BJ (cell line): ENCODE measurements at regions not wholly inside any gene's neighbourhood (a gene's known extent, or its start where the extent isn't known, plus 50 kb on each side); places are given as distances from the start of the nearest gene placed in this dataset.

Experiments used
- CTCF ChIA-PET: fragments of 350-600 bp; formaldehyde crosslinking; extraction: SDS; loops from one replicate; lab custom pipeline; 2021; ENCODE audit warnings: antibody characterized with exemption, inconsistent platforms; lab: Yijun Ruan, JAX
- POLR2A ChIA-PET: fragments of 300-600 bp; sonication (Branson Sonifier 250); formaldehyde crosslinking; extraction: SDS; loops from one replicate; lab custom pipeline; 2021; ENCODE audit warnings: antibody characterized with exemption; lab: Charles Lee
- DNase-seq: peaks from one replicate; pipeline ENCODE4 v3.0.0-alpha.2; 2011; ENCODE audit warnings: low read depth
- H3K27me3 ChIP-seq: 2 replicates; pipeline ENCODE4 v1.6.0; 2011; ENCODE audit warnings: low read length; ENCODE audit not compliant: control insufficient read depth, insufficient read depth
- H3K36me3 ChIP-seq: 2 replicates; pipeline ENCODE4 v1.5.1; 2011; ENCODE audit warnings: low read length; ENCODE audit not compliant: control insufficient read depth, insufficient read depth
- H3K4me3 ChIP-seq: 2 replicates; pipeline ENCODE4 v1.5.1; 2011; ENCODE audit warnings: low read depth, mild to moderate bottlenecking, control low read depth, low read length
- CTCF ChIP-seq: IDR thresholded peaks from 2 replicates; pipeline ENCODE4 v1.5.1; 2011; ENCODE audit warnings: low read depth, mild to moderate bottlenecking, control low read depth, inconsistent platforms, low read length, moderate library complexity; ENCODE audit not compliant: insufficient read depth

DNA sequence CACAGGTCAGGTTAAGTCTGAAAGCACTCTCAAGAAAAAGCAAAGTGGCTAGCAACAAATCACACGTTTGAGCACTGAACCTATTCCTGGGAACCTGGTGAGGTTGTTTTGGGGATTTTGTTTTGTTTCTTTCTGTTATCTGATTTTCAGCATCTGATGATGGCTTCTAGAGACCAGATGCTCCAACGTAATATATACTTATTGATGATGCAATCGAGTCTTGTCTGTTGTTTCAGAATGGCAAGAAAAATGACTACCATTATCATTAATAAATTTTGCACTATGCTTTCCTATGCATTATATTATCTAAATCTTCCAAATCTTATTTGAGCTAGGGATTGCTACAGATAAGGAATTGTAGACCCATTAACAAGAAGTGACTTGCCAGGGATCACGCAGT, 312.3 kb upstream of the FAT3 start:
- no peaks in the 10 kb centered on the region for H3K27me3 ChIP-seq
- no peaks in the 10 kb centered on the region for H3K36me3 ChIP-seq
- POLR2A ChIA-PET: no interaction called here
- H3K4me3 ChIP-seq: no peak overlapping the region
- CTCF ChIA-PET: interaction anchor here (0.6 to 1.1 kb wide), 3 partner anchors 10 to 13 kb away, joined by 3 read pairs; no protein-coding TSS in a partner anchor
- TF ChIP-seq CTCF: no peak
- no peak for DNase-seq

DNA sequence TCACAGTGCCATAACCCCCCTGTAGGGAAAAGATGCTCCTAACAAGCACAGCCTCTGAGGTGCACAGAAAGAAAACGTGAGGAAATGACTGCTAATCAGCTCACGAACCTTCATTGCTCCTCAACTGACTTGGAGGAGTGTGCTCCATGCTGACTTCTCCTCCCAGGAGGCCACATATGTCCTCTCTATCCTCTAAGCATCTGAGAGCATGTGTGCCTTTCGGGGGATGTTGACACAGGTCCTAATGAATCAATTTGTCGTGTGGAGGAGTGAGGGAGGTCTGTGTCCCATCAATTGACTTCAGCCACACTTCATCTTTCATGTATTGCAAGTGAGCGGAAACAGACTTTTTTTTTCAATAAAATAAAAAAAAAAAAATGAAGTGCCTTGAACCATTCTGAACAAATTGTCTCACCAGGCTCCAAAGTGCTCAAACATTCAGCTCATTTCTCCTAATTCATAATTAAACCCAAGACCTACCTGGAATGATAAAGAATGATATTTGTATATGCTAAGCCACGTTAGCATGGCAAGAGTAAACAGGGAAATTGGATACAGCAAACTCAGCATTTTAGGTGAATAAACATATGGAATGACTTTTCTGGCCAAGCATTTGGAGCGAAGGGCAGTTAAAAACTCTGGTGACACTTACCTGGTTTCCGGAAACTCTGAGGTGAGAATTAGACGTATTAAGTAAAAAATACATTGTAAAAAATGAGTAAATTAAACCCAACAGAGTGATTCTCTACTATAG, 317.6 kb upstream of the FAT3 start:
- TF ChIP-seq CTCF: no peak
- Histone ChIP-seq H3K4me3 (no peak overlapping the region), H3K27me3 (peaks cover 2% of the 10 kb centered on the region; the same call in 1 of the 2 replicates), H3K36me3 (no peaks in the 10 kb centered on the region)
- ChIA-PET CTCF (no interaction called here), POLR2A (no interaction called here)
- no peak for DNase-seq

- Histone ChIP-seq H3K4me3 (no peak overlapping the region), H3K36me3 (no peaks in the 10 kb centered on the region), H3K27me3 (peaks cover 2% of the 10 kb centered on the region; the same call in 1 of the 2 replicates)
- TF ChIP-seq CTCF: no peak
- CTCF ChIA-PET: no interaction called here
- no peak for DNase-seq
- POLR2A ChIA-PET: no interaction called here
These were observed 319.5 kb upstream of the FAT3 start for GRCh38 chr11:91904792-91905785.

DNA sequence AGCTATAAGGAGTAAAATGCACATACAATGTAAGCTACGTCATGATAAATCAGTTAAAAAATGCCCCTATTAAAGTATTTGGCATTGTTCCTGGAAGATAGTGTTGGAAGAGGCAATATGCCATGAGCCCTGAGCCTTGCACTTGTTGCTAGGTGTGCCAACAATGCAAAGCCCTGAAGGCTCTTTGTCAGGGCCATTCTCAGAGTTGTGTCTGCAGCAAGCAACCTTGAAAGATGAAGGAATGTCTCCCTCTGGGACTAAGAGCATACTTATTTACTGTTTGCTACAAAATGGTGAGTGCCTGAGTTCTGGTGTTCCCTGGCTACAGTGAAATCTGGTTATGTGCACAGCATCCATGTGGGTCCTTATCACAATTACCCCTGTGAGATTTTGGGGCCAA, 322.3 kb upstream of the FAT3 start:
- no peaks in the 10 kb centered on the region for H3K36me3 ChIP-seq
- no peak for TF ChIP-seq CTCF
- H3K4me3 ChIP-seq: no peak overlapping the region
- POLR2A ChIA-PET: no interaction called here
- CTCF ChIA-PET: interaction anchor here (1.0 kb wide), 1 partner anchor 10 kb away, joined by 3 read pairs; no protein-coding TSS in a partner anchor
- no peak for DNase-seq
- peaks cover 2% of the 10 kb centered on the region; the same call in 1 of the 2 replicates for H3K27me3 ChIP-seq

- no peak for TF ChIP-seq CTCF
- DNase-seq: no peak
- POLR2A ChIA-PET: no interaction called here
- Histone ChIP-seq H3K27me3 (no peaks in the 10 kb centered on the region), H3K4me3 (no peak overlapping the region), H3K36me3 (no peaks in the 10 kb centered on the region)
- CTCF ChIA-PET: no interaction called here
These were observed 344.0 kb upstream of the FAT3 start for GRCh38 chr11:91880660-91881059.
